Keratinocyte (primary cell): ENCODE measurements at regions not wholly inside any gene's neighbourhood (a gene's known extent, or its start where the extent isn't known, plus 50 kb on each side); places are given as distances from the start of the nearest gene placed in this dataset.

Experiments
- DNase-seq: peaks from one replicate; pipeline ENCODE4 v3.0.0-alpha.2; 2011; ENCODE audit warnings: low read depth, missing footprints, low spot score
- FAIRE-seq: peaks from 2 replicates; lab custom pipeline; 2011; peaks lifted over from hg19 to GRCh38; lab: Jason Lieb, UNC
- H2AFZ ChIP-seq: 2 replicates; pipeline ENCODE4 v1.6.0; 2012; ENCODE audit warnings: low read length, control low read depth, inconsistent platforms; ENCODE audit not compliant: control insufficient read depth
- H3K27ac ChIP-seq: 2 replicates; pipeline ENCODE4 v1.5.1; 2011; ENCODE audit warnings: low read length; ENCODE audit not compliant: control insufficient read depth, insufficient read depth
- H3K27me3 ChIP-seq: 3 replicates; pipeline ENCODE4 v1.6.0; 2011; ENCODE audit warnings: low read length; ENCODE audit not compliant: control insufficient read depth, insufficient read depth; ENCODE audit errors: extremely low read depth
- H3K36me3 ChIP-seq, 2 experiments: 2 replicates in 1 of 2; 3 replicates in 1 of 2; pipeline ENCODE4 v1.5.1; 2011; ENCODE audit warnings: low read length in 2 of 2, mild to moderate bottlenecking in 1 of 2; ENCODE audit not compliant: control insufficient read depth in 2 of 2, insufficient read depth in 2 of 2; ENCODE audit errors: extremely low read depth in 1 of 2
- H3K4me1 ChIP-seq: 3 replicates; pipeline ENCODE4 v1.5.1; 2011; ENCODE audit warnings: low read length; ENCODE audit not compliant: control insufficient read depth, insufficient read depth; ENCODE audit errors: extremely low read depth
- H3K4me2 ChIP-seq: 3 replicates; pipeline ENCODE4 v1.6.0; 2011; ENCODE audit warnings: low read depth, low read length; ENCODE audit not compliant: control insufficient read depth, insufficient read depth; ENCODE audit errors: extremely low read depth
- H3K4me3 ChIP-seq, 3 experiments: fragments of 200-600 bp in 1 of 3; sonication (generic) in 1 of 3; 2 replicates in 2 of 3; 3 replicates in 1 of 3; pipeline ENCODE4 v1.5.1; 2011 to 2016; ENCODE audit warnings: low read length in 3 of 3, mild to moderate bottlenecking in 3 of 3, control low read depth in 2 of 3, inconsistent platforms in 1 of 3, low read depth in 1 of 3, mixed read lengths in 1 of 3, mixed run types in 1 of 3, moderate library complexity in 1 of 3; ENCODE audit not compliant: control insufficient read depth in 2 of 3, insufficient read depth in 2 of 3; ENCODE audit errors: extremely low read depth in 1 of 3
- H3K79me2 ChIP-seq: 2 replicates; pipeline ENCODE4 v1.6.0; 2012; ENCODE audit warnings: low read length; ENCODE audit not compliant: control insufficient read depth, insufficient read depth
- H3K9ac ChIP-seq: 3 replicates; pipeline ENCODE4 v1.6.0; 2011; ENCODE audit warnings: low read length; ENCODE audit not compliant: control insufficient read depth, insufficient read depth; ENCODE audit errors: extremely low read depth
- H3K9me1 ChIP-seq: 3 replicates; pipeline ENCODE4 v1.6.0; 2011; ENCODE audit warnings: low read length; ENCODE audit not compliant: control insufficient read depth, insufficient read depth; ENCODE audit errors: extremely low read depth
- H3K9me3 ChIP-seq: 2 replicates; pipeline ENCODE4 v1.5.1; 2012; ENCODE audit warnings: low read depth, low read length; ENCODE audit not compliant: control insufficient read depth
- H4K20me1 ChIP-seq: 3 replicates; pipeline ENCODE4 v1.6.0; 2011; ENCODE audit warnings: low read length; ENCODE audit not compliant: control insufficient read depth, insufficient read depth; ENCODE audit errors: extremely low read depth
- EZH2 ChIP-seq: IDR thresholded peaks from one replicate; pipeline ENCODE4 v1.6.1; 2012; ENCODE audit warnings: inconsistent platforms, mild to moderate bottlenecking, low read length, moderate library complexity
- dilution Hi-C: fragments of 300-500 bp; cut with MboI; formaldehyde crosslinking; loops from one replicate; pipeline ENCODE4 v1.7.0; 2020; ENCODE audit warnings: low sequenced_read_pairs; ENCODE audit not compliant: extremely low pct_ligation_motif_present
- TF ChIP-seq, protein P1 (sequence below), 3 experiments: IDR thresholded peaks in 1 of 3; conservative IDR thresholded peaks in 1 of 3; optimal IDR thresholded peaks in 1 of 3; 2 replicates in 2 of 3; 3 replicates in 1 of 3; pipeline versions ENCODE3 to v1.5.1; 2011; ENCODE audit warnings: low read length in 3 of 3, mild to moderate bottlenecking in 3 of 3, moderate library complexity in 2 of 3, control low read depth in 1 of 3, inconsistent platforms in 1 of 3; ENCODE audit not compliant: insufficient read depth in 2 of 3; ENCODE audit errors: extremely low read depth in 1 of 3

- no peaks in the 10 kb centered on the region for H3K9me1 ChIP-seq
- no peak overlapping the region for H3K9ac ChIP-seq
- no peaks in the 10 kb centered on the region for H3K27me3 ChIP-seq
- FAIRE-seq (no peak), DNase-seq (no peak)
- no peak overlapping the region for H2AFZ ChIP-seq
- TF ChIP-seq, protein P1, sequence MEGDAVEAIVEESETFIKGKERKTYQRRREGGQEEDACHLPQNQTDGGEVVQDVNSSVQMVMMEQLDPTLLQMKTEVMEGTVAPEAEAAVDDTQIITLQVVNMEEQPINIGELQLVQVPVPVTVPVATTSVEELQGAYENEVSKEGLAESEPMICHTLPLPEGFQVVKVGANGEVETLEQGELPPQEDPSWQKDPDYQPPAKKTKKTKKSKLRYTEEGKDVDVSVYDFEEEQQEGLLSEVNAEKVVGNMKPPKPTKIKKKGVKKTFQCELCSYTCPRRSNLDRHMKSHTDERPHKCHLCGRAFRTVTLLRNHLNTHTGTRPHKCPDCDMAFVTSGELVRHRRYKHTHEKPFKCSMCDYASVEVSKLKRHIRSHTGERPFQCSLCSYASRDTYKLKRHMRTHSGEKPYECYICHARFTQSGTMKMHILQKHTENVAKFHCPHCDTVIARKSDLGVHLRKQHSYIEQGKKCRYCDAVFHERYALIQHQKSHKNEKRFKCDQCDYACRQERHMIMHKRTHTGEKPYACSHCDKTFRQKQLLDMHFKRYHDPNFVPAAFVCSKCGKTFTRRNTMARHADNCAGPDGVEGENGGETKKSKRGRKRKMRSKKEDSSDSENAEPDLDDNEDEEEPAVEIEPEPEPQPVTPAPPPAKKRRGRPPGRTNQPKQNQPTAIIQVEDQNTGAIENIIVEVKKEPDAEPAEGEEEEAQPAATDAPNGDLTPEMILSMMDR (optimal IDR thresholded peaks at IDR 0.05 in 1 of 3, IDR thresholded peaks at IDR 0.05 in 1 of 3, conservative IDR thresholded peaks at IDR 0.05 in 1 of 3; ENCODE audit: extremely low read depth in 1 of 3, insufficient read depth in 2 of 3, low read length in 3 of 3), result no peak
- no peak for TF ChIP-seq EZH2
- no peaks in the 10 kb centered on the region for H3K9me3 ChIP-seq
- no peak overlapping the region for H3K4me2 ChIP-seq
- no peaks in the 10 kb centered on the region for H3K36me3 ChIP-seq
- no peaks in the 10 kb centered on the region for H3K4me1 ChIP-seq
- no peak overlapping the region for H3K4me3 ChIP-seq
- no peak overlapping the region for H3K27ac ChIP-seq
- H3K79me2 ChIP-seq, result no peaks in the 10 kb centered on the region
- dilution Hi-C loops, result no loop called here
- no peaks in the 10 kb centered on the region for H4K20me1 ChIP-seq
Observed at GRCh38 chr12:13435235-13435933, 238.9 kb downstream of the EMP1 start.

DNA sequence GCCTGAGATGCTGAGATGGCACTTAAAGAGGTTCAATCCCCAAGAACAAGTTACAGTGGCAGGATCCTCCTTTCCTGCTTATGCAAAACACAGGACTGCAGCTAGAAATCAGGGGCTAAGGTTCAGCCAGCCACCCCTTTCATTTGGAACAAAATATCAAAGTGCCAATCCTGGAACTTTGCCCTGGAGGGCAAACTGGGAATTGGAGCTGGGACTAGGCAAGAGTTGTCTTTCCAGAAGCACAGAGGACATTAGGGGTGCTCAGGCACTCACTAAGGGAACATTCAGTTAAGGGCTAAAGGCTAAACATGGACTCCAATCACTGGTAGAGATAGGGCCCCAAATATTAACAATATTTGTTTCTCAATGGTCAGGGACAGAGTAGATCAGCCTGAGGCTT is 237.2 kb downstream of the EMP1 start:
- H3K79me2 ChIP-seq, result no peaks in the 10 kb centered on the region
- FAIRE-seq (no peak), DNase-seq (no peak)
- H3K9ac ChIP-seq, result no peak overlapping the region
- TF ChIP-seq, protein P1 (optimal IDR thresholded peaks at IDR 0.05 in 1 of 3, IDR thresholded peaks at IDR 0.05 in 1 of 3, conservative IDR thresholded peaks at IDR 0.05 in 1 of 3; ENCODE audit: extremely low read depth in 1 of 3, insufficient read depth in 2 of 3, low read length in 3 of 3), result no peak
- no peak for TF ChIP-seq EZH2
- no peak overlapping the region for H2AFZ ChIP-seq
- no peaks in the 10 kb centered on the region for H3K9me1 ChIP-seq
- H3K36me3 ChIP-seq, result no peaks in the 10 kb centered on the region
- dilution Hi-C loops, result no loop called here
- no peak overlapping the region for H3K27ac ChIP-seq
- H3K4me3 ChIP-seq, result no peak overlapping the region
- no peaks in the 10 kb centered on the region for H3K27me3 ChIP-seq
- no peaks in the 10 kb centered on the region for H3K4me1 ChIP-seq
- no peak overlapping the region for H3K4me2 ChIP-seq
- H4K20me1 ChIP-seq, result no peaks in the 10 kb centered on the region
- H3K9me3 ChIP-seq, result no peaks in the 10 kb centered on the region
